PC-9 (cell line): ENCODE measurements at regions not wholly inside any gene's neighbourhood (a gene's known extent, or its start where the extent isn't known, plus 50 kb on each side); places are given as distances from the start of the nearest gene placed in this dataset.

Experiments
- BruUV-seq: library from RNA; stranded (reverse); fragments of 400-500 nt; replicated peaks from 2 replicates; lab custom pipeline; 2021; lab: Mats Ljungman, UMichigan
- CTCF ChIA-PET: fragments of 300-600 bp; sonication (Branson Sonifier 250); formaldehyde crosslinking; loops from one replicate; lab custom pipeline; 2022; ENCODE audit warnings: antibody characterized with exemption; lab: Charles Lee
- POLR2A ChIA-PET: fragments of 300-600 bp; sonication (Branson Sonifier 250); formaldehyde crosslinking; loops from one replicate; lab custom pipeline; 2022; ENCODE audit warnings: antibody characterized with exemption; ENCODE audit not compliant: unreplicated experiment; lab: Charles Lee
- DNase-seq, 2 experiments: peaks; one replicate each; pipeline versions ENCODE4 v3.0.0 to v3.0.0-alpha.2; 2015 to 2022; ENCODE audit warnings: mixed read lengths in 1 of 2
- H2AFZ ChIP-seq: fragments of 200-600 bp; sonication (generic); 2 replicates; pipeline ENCODE4 v1.8.1; 2017; ENCODE audit warnings: antibody characterized with exemption
- H3F3A ChIP-seq: fragments of 200-600 bp; sonication (generic); 2 replicates; pipeline ENCODE4 v1.8.1; 2017; ENCODE audit warnings: antibody characterized with exemption, mild to moderate bottlenecking, low read depth; ENCODE audit not compliant: insufficient read depth
- H3K27ac ChIP-seq: fragments of 200-600 bp; sonication (generic); 2 replicates; pipeline ENCODE4 v1.6.1; 2016; ENCODE audit warnings: mixed run types
- H3K27me3 ChIP-seq: fragments of 200-600 bp; sonication (generic); 2 replicates; pipeline ENCODE4 v1.6.1; 2016; ENCODE audit warnings: low read depth, mixed run types; ENCODE audit not compliant: insufficient read depth
- H3K36me3 ChIP-seq: fragments of 200-600 bp; sonication (generic); 2 replicates; pipeline ENCODE4 v1.6.1; 2016; ENCODE audit warnings: low read depth, mixed run types
- H3K4me1 ChIP-seq: fragments of 200-600 bp; sonication (generic); replicated peaks from 2 replicates; pipeline ENCODE4 v1.6.1; 2016; ENCODE audit warnings: mixed run types; ENCODE audit not compliant: insufficient read depth
- H3K4me2 ChIP-seq: fragments of 200-600 bp; sonication (generic); 2 replicates; pipeline ENCODE4 v1.6.1; 2017; ENCODE audit warnings: mixed run types
- H3K4me3 ChIP-seq: fragments of 200-600 bp; sonication (generic); 2 replicates; pipeline ENCODE4 v1.6.1; 2016; ENCODE audit warnings: mixed run types
- H3K79me2 ChIP-seq: fragments of 200-600 bp; sonication (generic); 2 replicates; pipeline ENCODE4 v1.6.1; 2017; ENCODE audit warnings: low read depth, mixed run types
- H3K9me2 ChIP-seq: fragments of 200-600 bp; sonication (generic); 2 replicates; pipeline ENCODE4 v1.8.1; 2017; ENCODE audit warnings: mild to moderate bottlenecking; ENCODE audit not compliant: insufficient read depth
- H3K9me3 ChIP-seq: fragments of 200-600 bp; sonication (generic); 2 replicates; pipeline ENCODE4 v1.8.1; 2016; ENCODE audit warnings: low read depth; ENCODE audit not compliant: insufficient read depth
- H4K20me1 ChIP-seq: fragments of 200-600 bp; sonication (generic); 2 replicates; pipeline ENCODE4 v1.8.1; 2017; ENCODE audit not compliant: insufficient read depth
- CTCF ChIP-seq: fragments of 200-600 bp; sonication (generic); conservative IDR thresholded peaks from 2 replicates; pipeline ENCODE4 v1.6.1; 2017; ENCODE audit warnings: mixed run types, antibody characterized with exemption, mild to moderate bottlenecking, moderate library complexity
- EZH2 ChIP-seq: fragments of 200-600 bp; sonication (generic); IDR thresholded peaks from 2 replicates; pipeline ENCODE4 v1.8.0; 2017; ENCODE audit warnings: antibody characterized with exemption, low read depth
- intact Hi-C: fragments of 100-400 bp; cut with micrococcal nuclease; formaldehyde crosslinking; loops from one replicate; pipeline ENCODE4 v1.10.0; 2022; ENCODE audit not compliant: unreplicated experiment

GRCh38 chr16:13573903-13574302 lies 346.1 kb upstream of the ERCC4 start:
- no peak overlapping the region for H3K4me2 ChIP-seq
- 0 out of 2 replicates have a peak, but pooled peaks cover 3% of the 10 kb centered on the region for H3K9me3 ChIP-seq
- TF ChIP-seq CTCF (no peak), EZH2 (no peak)
- no peak for DNase-seq
- no TSS peak for BruUV-seq
- H3K4me1 ChIP-seq: no peaks in the 10 kb centered on the region
- H3K27ac ChIP-seq: no peak overlapping the region
- ChIA-PET CTCF (no interaction called here), POLR2A (no interaction called here)
- H3K9me2 ChIP-seq: no peaks in the 10 kb centered on the region; the same call in 1 of the 2 replicates
- no peaks in the 10 kb centered on the region for H3K79me2 ChIP-seq
- no peaks in the 10 kb centered on the region for H3K27me3 ChIP-seq
- intact Hi-C loops: no loop called here
- no peaks in the 10 kb centered on the region for H3K36me3 ChIP-seq
- H4K20me1 ChIP-seq: no peaks in the 10 kb centered on the region
- H3K4me3 ChIP-seq: no peak overlapping the region
- H2AFZ ChIP-seq: no peak overlapping the region
- H3F3A ChIP-seq: no peaks in the 10 kb centered on the region

GRCh38 chr16:13586051-13586450 lies 333.9 kb upstream of the ERCC4 start:
- H3F3A ChIP-seq: no peaks in the 10 kb centered on the region
- no peaks in the 10 kb centered on the region for H3K27me3 ChIP-seq
- H3K36me3 ChIP-seq: no peaks in the 10 kb centered on the region
- H3K4me1 ChIP-seq: no peaks in the 10 kb centered on the region
- H3K4me2 ChIP-seq: no peak overlapping the region
- H3K9me3 ChIP-seq: no peaks in the 10 kb centered on the region
- BruUV-seq: no TSS peak
- intact Hi-C loops: no loop called here
- H3K9me2 ChIP-seq: no peaks in the 10 kb centered on the region
- H4K20me1 ChIP-seq: no peaks in the 10 kb centered on the region
- H3K4me3 ChIP-seq: no peak overlapping the region
- TF ChIP-seq EZH2 (no peak), CTCF (no peak)
- ChIA-PET POLR2A (interaction anchor here (0.7 kb wide), 1 partner anchor 17 kb away, joined by 3 read pairs; no protein-coding TSS in a partner anchor), CTCF (no interaction called here)
- H3K79me2 ChIP-seq: no peaks in the 10 kb centered on the region
- DNase-seq: no peak
- H3K27ac ChIP-seq: no peak overlapping the region
- no peak overlapping the region for H2AFZ ChIP-seq

GRCh38 chr16:13587181-13587580 lies 332.8 kb upstream of the ERCC4 start:
- Histone ChIP-seq H3K27me3 (no peaks in the 10 kb centered on the region), H3K27ac (no peak overlapping the region), H3K4me3 (no peak overlapping the region), H3K4me2 (no peak overlapping the region), H2AFZ (no peak overlapping the region), H4K20me1 (no peaks in the 10 kb centered on the region), H3K9me2 (no peaks in the 10 kb centered on the region), H3K79me2 (no peaks in the 10 kb centered on the region), H3F3A (no peaks in the 10 kb centered on the region), H3K4me1 (no peaks in the 10 kb centered on the region), H3K9me3 (no peaks in the 10 kb centered on the region), H3K36me3 (no peaks in the 10 kb centered on the region)
- POLR2A ChIA-PET: interaction anchor here (0.6 kb wide), 1 partner anchor 16 kb away, joined by 3 read pairs; no protein-coding TSS in a partner anchor
- no peak for DNase-seq
- BruUV-seq: no TSS peak
- intact Hi-C loops: no loop called here
- TF ChIP-seq EZH2 (no peak), CTCF (no peak)
- CTCF ChIA-PET: no interaction called here
